ENCODE measurements at regions not wholly inside any gene's neighbourhood (a gene's known extent, or its start where the extent isn't known, plus 50 kb on each side); places are given as distances from the start of the nearest gene placed in this dataset.

- no peak overlapping the region for H3K9ac ChIP-seq (ENCODE audit: insufficient read depth, low read length, poor library complexity, severe bottlenecking)
- Mint-ChIP-seq H3K9me3 (peaks cover 10 to 19% (median 14%) of the 10 kb centered on the region in 7 donors), H3K27ac (no peak overlapping the region), H3K27me3 (ENCODE audit: low read depth in 3 of 3) (peaks cover 6 to 11% (median 9%) of the 10 kb centered on the region in 3 donors), H3K4me3 (no peak overlapping the region), H3K4me1 (peaks cover 2% of the 10 kb centered on the region), H3K36me3 (peaks cover 0 to 2% of the 10 kb centered on the region in 2 donors)
- no peak for TF ChIP-seq CTCF (IDR thresholded peaks at IDR 0.05)
- H2AFZ ChIP-seq (ENCODE audit: insufficient read depth, low read depth, low read length, poor library complexity, severe bottlenecking): no peak overlapping the region
- no peaks in the 10 kb centered on the region for H3K27me3 ChIP-seq (ENCODE audit: control insufficient read depth in 2 of 2, insufficient read depth in 2 of 2, low read length in 2 of 2)
- WGBS (ENCODE audit: insufficient coverage): 100% methylated on average over 2 of the region's 6 CpGs
- H3K9me3 ChIP-seq (replicated peaks in 1 of 2; ENCODE audit: control insufficient read depth in 1 of 2, insufficient read depth in 1 of 2, low read length in 2 of 2): peaks cover 0 to 13% of the 10 kb centered on the region in 2 donors
- H4K20me1 ChIP-seq (ENCODE audit: insufficient read depth, low read length): no peaks in the 10 kb centered on the region
- no peak for DNase-seq
- no peak overlapping the region for H3K27ac ChIP-seq (ENCODE audit: low read depth in 1 of 2, low read length in 2 of 2)
- intact Hi-C loops (cut with micrococcal nuclease): no loop called here
- no peaks in the 10 kb centered on the region for H3K36me3 ChIP-seq (replicated peaks in 1 of 2; ENCODE audit: control insufficient read depth in 1 of 2, insufficient read depth in 2 of 2, low read length in 2 of 2)
- no peak overlapping the region for H3K4me3 ChIP-seq (replicated peaks in 1 of 3; ENCODE audit: low read depth in 2 of 3, low read length in 3 of 3)
- H3K4me1 ChIP-seq (ENCODE audit: control insufficient read depth in 1 of 2, insufficient read depth in 2 of 2, low read length in 2 of 2): no peaks in the 10 kb centered on the region
- H3K79me2 ChIP-seq (ENCODE audit: insufficient read depth, low read length): no peaks in the 10 kb centered on the region
- H3K4me2 ChIP-seq (replicated peaks; ENCODE audit: extremely low read depth, low read length, poor library complexity, severe bottlenecking): no peak overlapping the region
Observed at GRCh38 chr3:72150634-72151412, 365.9 kb upstream of the PROK2 start.

- Histone ChIP-seq H2AFZ (ENCODE audit: insufficient read depth, low read depth, low read length, poor library complexity, severe bottlenecking) (no peak overlapping the region), H3K27ac (ENCODE audit: low read depth in 1 of 2, low read length in 2 of 2) (no peak overlapping the region), H3K9ac (ENCODE audit: insufficient read depth, low read length, poor library complexity, severe bottlenecking) (no peak overlapping the region), H3K27me3 (ENCODE audit: control insufficient read depth in 2 of 2, insufficient read depth in 2 of 2, low read length in 2 of 2) (no peaks in the 10 kb centered on the region), H3K4me3 (replicated peaks in 1 of 3; ENCODE audit: low read depth in 2 of 3, low read length in 3 of 3) (no peak overlapping the region), H3K36me3 (replicated peaks in 1 of 2; ENCODE audit: control insufficient read depth in 1 of 2, insufficient read depth in 2 of 2, low read length in 2 of 2) (no peaks in the 10 kb centered on the region), H3K79me2 (ENCODE audit: insufficient read depth, low read length) (no peaks in the 10 kb centered on the region), H4K20me1 (ENCODE audit: insufficient read depth, low read length) (no peaks in the 10 kb centered on the region), H3K4me1 (ENCODE audit: control insufficient read depth in 1 of 2, insufficient read depth in 2 of 2, low read length in 2 of 2) (peaks cover 2 to 4% of the 10 kb centered on the region in 2 donors), H3K4me2 (replicated peaks; ENCODE audit: extremely low read depth, low read length, poor library complexity, severe bottlenecking) (no peak overlapping the region), H3K9me3 (replicated peaks in 1 of 2; ENCODE audit: control insufficient read depth in 1 of 2, insufficient read depth in 1 of 2, low read length in 2 of 2) (peaks cover 0 to 13% of the 10 kb centered on the region in 2 donors)
- intact Hi-C loops (cut with micrococcal nuclease): no loop called here
- Mint-ChIP-seq H3K4me3 (no peak overlapping the region), H3K4me1 (peaks cover 5% of the 10 kb centered on the region), H3K36me3 (peaks cover 0 to 2% of the 10 kb centered on the region in 2 donors), H3K27ac (no peak overlapping the region), H3K27me3 (ENCODE audit: low read depth in 3 of 3) (peaks cover 6 to 12% (median 11%) of the 10 kb centered on the region in 3 donors), H3K9me3 (peaks cover 10 to 19% (median 14%) of the 10 kb centered on the region in 7 donors)
- DNase-seq: no peak
- no peak for TF ChIP-seq CTCF (IDR thresholded peaks at IDR 0.05)
- 98% methylated on average over 6 of the region's 8 CpGs for WGBS (ENCODE audit: insufficient coverage)
Observed at GRCh38 chr3:72149645-72150300, 364.8 kb upstream of the PROK2 start.
